ENCODE measurements at regions not wholly inside any gene's neighbourhood (a gene's known extent, or its start where the extent isn't known, plus 50 kb on each side); places are given as distances from the start of the nearest gene placed in this dataset.

DNA sequence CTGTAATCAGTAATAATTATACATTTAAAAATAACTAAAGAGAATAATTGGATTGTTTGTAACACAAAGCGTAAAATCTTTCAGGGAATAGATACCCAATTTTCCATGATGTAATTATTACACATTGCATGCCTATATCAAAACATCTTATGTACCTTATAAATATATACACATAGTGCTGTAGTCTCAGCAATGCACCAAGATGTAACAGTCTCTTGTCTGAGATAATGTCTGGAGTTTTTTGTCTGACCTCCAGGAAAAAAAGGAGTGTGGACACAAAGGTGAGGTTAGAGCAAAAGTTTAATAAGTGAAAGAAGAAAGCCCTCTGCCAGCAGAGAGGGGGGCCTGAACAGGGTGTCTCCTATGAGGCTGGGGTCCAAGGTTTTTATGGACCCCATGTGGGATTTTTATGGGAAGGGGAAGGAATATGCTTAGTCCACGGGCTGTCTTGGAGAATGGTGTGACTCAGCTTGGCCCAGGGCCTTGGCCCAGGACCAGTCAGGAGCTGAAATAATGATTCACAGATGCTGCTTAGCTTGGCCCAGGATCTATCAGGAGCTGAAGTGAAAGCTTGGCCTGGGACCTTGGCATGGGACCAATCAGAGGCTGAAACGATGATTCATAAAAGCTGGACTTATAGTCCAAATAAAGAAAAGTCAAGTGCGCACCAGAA is 545.0 kb downstream of the ZPLD1 start:
- Mint-ChIP-seq H3K36me3 (no peaks in the 10 kb centered on the region), H3K9me3 (peaks cover 8% of the 10 kb centered on the region), H3K4me1 (ENCODE audit: low read depth in 2 of 2) (no peaks in the 10 kb centered on the region), H3K27me3 (no peaks in the 10 kb centered on the region), H3K4me3 (no peak overlapping the region), H3K27ac (no peak overlapping the region)
- no peak for DNase-seq (ENCODE audit: low spot score)
- ATAC-seq = no peak

DNA sequence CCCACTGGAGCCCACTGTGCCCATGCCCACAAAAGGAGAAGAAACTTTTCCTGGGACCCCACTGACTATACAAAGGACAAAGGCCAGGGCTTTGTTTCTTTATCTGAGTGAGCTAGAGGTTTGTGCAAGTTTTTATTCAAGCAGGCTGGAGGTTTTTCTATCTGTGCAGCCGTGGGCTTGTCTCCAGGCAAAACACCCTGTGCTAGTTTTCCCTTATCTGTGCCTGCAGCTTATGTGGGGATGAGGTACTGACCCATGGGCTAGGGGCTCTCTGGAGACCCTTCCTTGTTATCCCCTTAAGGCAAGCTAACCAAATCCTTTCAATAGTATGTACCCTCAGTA is 545.5 kb downstream of the ZPLD1 start:
- Mint-ChIP-seq H3K36me3 (no peaks in the 10 kb centered on the region), H3K4me1 (ENCODE audit: low read depth in 2 of 2) (no peaks in the 10 kb centered on the region), H3K27ac (no peak overlapping the region), H3K4me3 (no peak overlapping the region), H3K9me3 (peaks cover 6% of the 10 kb centered on the region), H3K27me3 (no peaks in the 10 kb centered on the region)
- ATAC-seq (no peak), DNase-seq (ENCODE audit: low spot score) (no peak)

GRCh38 chr3:103002425-103003176 is 567.8 kb downstream of the ZPLD1 start:
- no peak overlapping the region for H3K27ac Mint-ChIP-seq

DNA sequence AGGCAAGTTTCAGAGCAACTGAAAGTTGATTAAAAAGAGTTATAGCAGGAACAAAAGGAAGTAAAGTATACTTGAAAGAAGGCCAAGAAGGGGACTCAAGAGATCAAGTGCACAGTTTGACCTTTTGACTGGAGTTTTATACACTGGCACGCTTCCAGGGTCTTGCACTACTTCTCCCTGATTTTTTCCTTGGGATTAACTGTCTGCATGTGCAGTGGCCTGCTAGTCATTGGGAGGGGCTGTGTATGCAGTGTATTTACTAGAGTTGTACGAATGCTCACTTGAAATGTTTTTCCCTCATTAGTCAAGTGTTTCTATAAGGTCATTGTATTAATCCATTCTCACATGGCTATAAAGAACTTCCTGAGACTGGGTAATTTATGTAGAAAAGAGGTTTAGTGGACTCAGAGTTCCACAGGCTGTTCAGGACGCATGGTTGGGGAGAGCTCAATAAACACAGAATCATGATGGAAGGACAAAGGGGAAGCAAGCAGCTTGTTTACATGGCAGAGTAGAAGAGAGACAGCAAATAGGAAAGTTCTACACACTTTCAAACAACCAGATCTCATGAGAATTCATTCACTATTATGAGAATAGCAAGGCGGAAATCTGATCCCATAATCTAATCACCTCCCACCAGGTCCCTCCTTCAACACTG is 571.8 kb downstream of the ZPLD1 start:
- Mint-ChIP-seq H3K27me3 (peaks cover 0 to 6% of the 10 kb centered on the region in 2 donors), H3K36me3 (no peaks in the 10 kb centered on the region), H3K4me3 (no peak overlapping the region), H3K27ac (no peak overlapping the region), H3K9me3 (no peaks in the 10 kb centered on the region), H3K4me1 (ENCODE audit: low read depth in 2 of 2) (peaks cover 0 to 4% of the 10 kb centered on the region in 2 donors)
- ATAC-seq = no peak
- DNase-seq (ENCODE audit: low spot score) = no peak

More at GRCh38 chr3:103002425-103003176, 567.8 kb downstream of the ZPLD1 start:
- peaks cover 0 to 4% of the 10 kb centered on the region in 2 donors for H3K27me3 Mint-ChIP-seq
- no peaks in the 10 kb centered on the region for H3K9me3 Mint-ChIP-seq
- no peaks in the 10 kb centered on the region for H3K36me3 Mint-ChIP-seq
- H3K4me3 Mint-ChIP-seq = no peak overlapping the region
- ATAC-seq (no peak), DNase-seq (ENCODE audit: low spot score) (no peak)
- H3K4me1 Mint-ChIP-seq (ENCODE audit: low read depth in 2 of 2) = peaks cover 0 to 4% of the 10 kb centered on the region in 2 donors

DNA sequence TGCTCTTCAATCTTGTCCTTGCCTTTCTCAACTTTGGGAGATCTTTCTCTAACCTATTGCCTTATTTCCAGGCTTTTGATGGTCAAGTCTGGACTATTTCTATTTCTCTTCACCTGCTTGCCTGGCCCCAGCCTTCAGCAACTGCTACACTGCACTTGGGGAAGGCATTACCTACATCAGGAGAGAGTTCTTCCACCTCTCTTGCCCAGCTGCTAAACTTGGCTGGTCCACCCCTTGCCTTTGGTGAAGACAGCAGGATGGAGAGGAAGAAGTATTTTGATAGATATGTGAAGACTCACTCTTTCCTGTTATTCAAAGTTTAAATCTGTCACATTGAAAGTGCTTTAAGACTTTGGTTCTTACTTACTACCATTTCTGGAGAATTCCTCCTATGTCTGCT is 574.8 kb downstream of the ZPLD1 start:
- Mint-ChIP-seq H3K9me3 (peaks cover 2% of the 10 kb centered on the region), H3K4me1 (ENCODE audit: low read depth in 2 of 2) (no peaks in the 10 kb centered on the region), H3K27me3 (peaks cover 0 to 12% of the 10 kb centered on the region in 2 donors), H3K36me3 (no peaks in the 10 kb centered on the region), H3K27ac (no peak overlapping the region), H3K4me3 (no peak overlapping the region)
- DNase-seq (ENCODE audit: low spot score) (no peak), ATAC-seq (no peak)

- Mint-ChIP-seq H3K9me3 (no peaks in the 10 kb centered on the region), H3K36me3 (no peaks in the 10 kb centered on the region), H3K4me1 (ENCODE audit: low read depth in 2 of 2) (no peaks in the 10 kb centered on the region), H3K27me3 (no peaks in the 10 kb centered on the region), H3K27ac (no peak overlapping the region), H3K4me3 (no peak overlapping the region)
- no peak for ATAC-seq
- no peak for DNase-seq (ENCODE audit: low spot score)
These were observed 591.1 kb downstream of the ZPLD1 start for GRCh38 chr3:103025880-103026279.

- ATAC-seq (no peak), DNase-seq (ENCODE audit: low spot score) (no peak)
- peaks cover 0 to 7% of the 10 kb centered on the region in 2 donors for H3K27me3 Mint-ChIP-seq
- no peak overlapping the region for H3K4me3 Mint-ChIP-seq
- H3K4me1 Mint-ChIP-seq (ENCODE audit: low read depth in 2 of 2) = no peaks in the 10 kb centered on the region
- H3K9me3 Mint-ChIP-seq = peaks cover 3% of the 10 kb centered on the region
- no peaks in the 10 kb centered on the region for H3K36me3 Mint-ChIP-seq
- no peak overlapping the region for H3K27ac Mint-ChIP-seq
These were observed 599.0 kb downstream of the ZPLD1 start for GRCh38 chr3:103033841-103034240.

GRCh38 chr3:103047640-103048039 is 612.8 kb downstream of the ZPLD1 start:
- Mint-ChIP-seq H3K27ac (peak overlapping the region in 1 of 2 donors; percentile 24), H3K27me3 (no peaks in the 10 kb centered on the region), H3K9me3 (no peaks in the 10 kb centered on the region), H3K36me3 (no peaks in the 10 kb centered on the region), H3K4me3 (peak overlapping the region; percentile 67), H3K4me1 (ENCODE audit: low read depth in 2 of 2) (peaks cover 17 to 37% of the 10 kb centered on the region in 2 donors)
- ATAC-seq (no peak), DNase-seq (ENCODE audit: low spot score) (no peak)

- peak overlapping the region; percentile 24 to 81 for H3K27ac Mint-ChIP-seq
- H3K9me3 Mint-ChIP-seq = no peaks in the 10 kb centered on the region
These were observed 613.4 kb downstream of the ZPLD1 start for GRCh38 chr3:103048068-103048722.

DNA sequence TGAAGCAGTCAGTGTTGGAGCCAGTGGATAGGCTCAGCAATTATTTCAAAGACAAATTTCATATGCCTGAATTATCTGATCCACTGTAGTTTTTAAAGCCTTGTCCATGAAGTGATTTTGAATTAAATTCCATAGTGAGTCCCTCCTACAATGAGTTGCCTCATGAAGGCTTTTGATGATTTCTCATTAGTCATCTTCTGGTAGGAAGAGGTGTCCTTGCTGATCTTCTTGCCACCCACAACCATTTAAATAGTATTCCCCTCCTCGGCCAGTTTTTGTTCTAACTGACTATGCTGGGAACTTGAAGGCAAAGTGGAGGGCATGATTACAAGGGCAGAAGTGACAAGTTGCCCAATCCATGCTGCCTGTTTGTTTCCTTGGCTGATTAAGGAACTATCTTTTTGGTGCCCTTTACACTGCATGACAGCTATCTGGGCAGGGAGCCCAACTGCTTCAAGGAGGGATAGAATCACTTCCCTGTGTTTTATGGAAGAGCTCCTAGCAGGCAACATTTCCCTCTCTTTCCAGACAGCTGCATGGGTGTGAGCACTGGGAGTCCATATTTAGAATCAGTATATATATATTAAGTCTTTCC is 617.5 kb downstream of the ZPLD1 start:
- DNase-seq (ENCODE audit: low spot score) (no peak), ATAC-seq (no peak)
- no peak overlapping the region for H3K27ac Mint-ChIP-seq
- H3K9me3 Mint-ChIP-seq = no peaks in the 10 kb centered on the region
- H3K4me3 Mint-ChIP-seq = no peak overlapping the region
- H3K36me3 Mint-ChIP-seq = no peaks in the 10 kb centered on the region
- peaks cover 15 to 35% of the 10 kb centered on the region in 2 donors for H3K4me1 Mint-ChIP-seq (ENCODE audit: low read depth in 2 of 2)
- no peaks in the 10 kb centered on the region for H3K27me3 Mint-ChIP-seq

More at GRCh38 chr3:103048068-103048722, 613.4 kb downstream of the ZPLD1 start:
- peaks cover 17 to 40% of the 10 kb centered on the region in 2 donors for H3K4me1 Mint-ChIP-seq (ENCODE audit: low read depth in 2 of 2)
- ATAC-seq (peak; percentile 67 to 94), DNase-seq (ENCODE audit: low spot score) (peak; percentile 62)
- H3K4me3 Mint-ChIP-seq = peak overlapping the region; percentile 67
- no peaks in the 10 kb centered on the region for H3K27me3 Mint-ChIP-seq
- H3K36me3 Mint-ChIP-seq = no peaks in the 10 kb centered on the region

- no peaks in the 10 kb centered on the region for H3K27me3 Mint-ChIP-seq
- no peaks in the 10 kb centered on the region for H3K9me3 Mint-ChIP-seq
- ATAC-seq (no peak), DNase-seq (ENCODE audit: low spot score) (no peak)
- no peaks in the 10 kb centered on the region for H3K36me3 Mint-ChIP-seq
- peaks cover 0 to 14% of the 10 kb centered on the region in 2 donors for H3K4me1 Mint-ChIP-seq (ENCODE audit: low read depth in 2 of 2)
- no peak overlapping the region for H3K4me3 Mint-ChIP-seq
- H3K27ac Mint-ChIP-seq = no peak overlapping the region
These were observed 620.3 kb downstream of the ZPLD1 start for GRCh38 chr3:103055021-103055520.

- ATAC-seq (no peak), DNase-seq (ENCODE audit: low spot score) (no peak)
- Mint-ChIP-seq H3K9me3 (no peaks in the 10 kb centered on the region), H3K36me3 (no peaks in the 10 kb centered on the region), H3K4me1 (ENCODE audit: low read depth in 2 of 2) (peaks cover 0 to 12% of the 10 kb centered on the region in 2 donors), H3K4me3 (no peak overlapping the region), H3K27ac (no peak overlapping the region), H3K27me3 (peaks cover 0 to 4% of the 10 kb centered on the region in 2 donors)
These were observed 621.7 kb downstream of the ZPLD1 start for GRCh38 chr3:103056542-103056941.

DNA sequence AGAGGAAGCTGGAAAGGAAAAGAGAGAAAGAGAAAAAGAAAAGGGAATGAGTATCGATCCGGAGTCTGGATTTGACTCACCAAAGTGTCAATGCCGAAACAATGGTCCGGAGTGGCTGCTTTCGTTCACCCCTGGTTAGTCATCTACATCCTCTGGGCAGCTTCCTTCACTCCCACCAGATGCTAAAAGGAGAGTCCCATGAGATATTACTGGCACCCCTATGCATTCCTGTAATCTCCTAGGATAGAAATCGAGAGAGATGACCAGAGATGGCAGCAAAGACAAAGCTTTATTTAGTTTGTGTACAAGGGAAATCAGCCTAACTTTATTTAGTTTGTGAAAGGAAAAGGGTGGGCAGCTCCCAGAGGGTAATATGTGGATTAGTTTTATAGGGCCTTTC is 622.2 kb downstream of the ZPLD1 start:
- H3K27ac Mint-ChIP-seq = no peak overlapping the region
- H3K9me3 Mint-ChIP-seq = no peaks in the 10 kb centered on the region
- H3K36me3 Mint-ChIP-seq = no peaks in the 10 kb centered on the region
- peaks cover 0 to 12% of the 10 kb centered on the region in 2 donors for H3K4me1 Mint-ChIP-seq (ENCODE audit: low read depth in 2 of 2)
- H3K27me3 Mint-ChIP-seq = peaks cover 0 to 4% of the 10 kb centered on the region in 2 donors
- DNase-seq (ENCODE audit: low spot score) (no peak), ATAC-seq (no peak)
- H3K4me3 Mint-ChIP-seq = no peak overlapping the region
